ENCODE measurements at regions not wholly inside any gene's neighbourhood (a gene's known extent, or its start where the extent isn't known, plus 50 kb on each side); places are given as distances from the start of the nearest gene placed in this dataset.

- no peaks in the 10 kb centered on the region for H3K9me3 ChIP-seq
- H3K36me3 ChIP-seq = no peaks in the 10 kb centered on the region
- no peaks in the 10 kb centered on the region for H3K4me1 ChIP-seq (replicated peaks)
- no peaks in the 10 kb centered on the region for H3K27me3 ChIP-seq (replicated peaks; ENCODE audit: insufficient read depth)
- no peak overlapping the region for H3K27ac ChIP-seq
- H3K4me3 ChIP-seq = no peak overlapping the region
- DNase-seq (ENCODE audit: low spot score) = no peak
- 87% methylated on average over 4 of the region's 4 CpGs for WGBS
- TF ChIP-seq POLR2A (IDR thresholded peaks at IDR 0.05) (no peak), CTCF (IDR thresholded peaks at IDR 0.05) (no peak), POLR2AphosphoS5 (IDR thresholded peaks at IDR 0.05) (no peak)
- intact Hi-C loops (cut with DNase I) = no loop called here
Measured at GRCh38 chr14:97527993-97528392, 730.8 kb downstream of the VRK1 start.

GRCh38 chr14:97532052-97532451, 734.9 kb downstream of the VRK1 start:
- WGBS = 95% methylated on average over 1 of the region's 1 CpG
- H3K36me3 ChIP-seq = no peaks in the 10 kb centered on the region
- intact Hi-C loops (cut with DNase I) = no loop called here
- DNase-seq (ENCODE audit: low spot score) = no peak
- H3K4me1 ChIP-seq (replicated peaks) = no peaks in the 10 kb centered on the region
- no peak overlapping the region for H3K27ac ChIP-seq
- H3K4me3 ChIP-seq = no peak overlapping the region
- H3K9me3 ChIP-seq = no peaks in the 10 kb centered on the region
- TF ChIP-seq POLR2A (IDR thresholded peaks at IDR 0.05) = no peak
- no peak for TF ChIP-seq POLR2AphosphoS5 (IDR thresholded peaks at IDR 0.05)
- no peak for TF ChIP-seq CTCF (IDR thresholded peaks at IDR 0.05)
- H3K27me3 ChIP-seq (replicated peaks; ENCODE audit: insufficient read depth) = peaks cover 4% of the 10 kb centered on the region

GRCh38 chr14:97536421-97536820, 739.2 kb downstream of the VRK1 start:
- no peaks in the 10 kb centered on the region for H3K4me1 ChIP-seq (replicated peaks)
- WGBS = 36% methylated on average over 4 of the region's 4 CpGs
- H3K27ac ChIP-seq = no peak overlapping the region
- intact Hi-C loops (cut with DNase I) = no loop called here
- no peaks in the 10 kb centered on the region for H3K36me3 ChIP-seq
- no peak overlapping the region for H3K4me3 ChIP-seq
- H3K9me3 ChIP-seq = no peaks in the 10 kb centered on the region
- H3K27me3 ChIP-seq (replicated peaks; ENCODE audit: insufficient read depth) = peaks cover 4% of the 10 kb centered on the region
- no peak for DNase-seq (ENCODE audit: low spot score)
- TF ChIP-seq POLR2A (IDR thresholded peaks at IDR 0.05) (no peak), CTCF (IDR thresholded peaks at IDR 0.05) (no peak), POLR2AphosphoS5 (IDR thresholded peaks at IDR 0.05) (no peak)

GRCh38 chr14:97538749-97539410, 741.7 kb downstream of the VRK1 start:
- TF ChIP-seq CTCF (IDR thresholded peaks at IDR 0.05) (no peak), POLR2AphosphoS5 (IDR thresholded peaks at IDR 0.05) (no peak), POLR2A (IDR thresholded peaks at IDR 0.05) (no peak)
- H3K4me3 ChIP-seq = no peak overlapping the region
- no peak overlapping the region for H3K27ac ChIP-seq
- H3K4me1 ChIP-seq (replicated peaks) = no peaks in the 10 kb centered on the region
- 70% methylated on average over 10 of the region's 10 CpGs for WGBS
- H3K9me3 ChIP-seq = no peaks in the 10 kb centered on the region
- H3K36me3 ChIP-seq = no peaks in the 10 kb centered on the region
- intact Hi-C loops (cut with DNase I) = no loop called here
- peaks cover 4% of the 10 kb centered on the region for H3K27me3 ChIP-seq (replicated peaks; ENCODE audit: insufficient read depth)
- no peak for DNase-seq (ENCODE audit: low spot score)

GRCh38 chr14:97539411-97539795, 742.2 kb downstream of the VRK1 start:
- Histone ChIP-seq H3K27me3 (replicated peaks; ENCODE audit: insufficient read depth) (peaks cover 4% of the 10 kb centered on the region), H3K27ac (no peak overlapping the region), H3K4me3 (no peak overlapping the region), H3K9me3 (no peaks in the 10 kb centered on the region), H3K4me1 (replicated peaks) (no peaks in the 10 kb centered on the region), H3K36me3 (no peaks in the 10 kb centered on the region)
- DNase-seq (ENCODE audit: low spot score) = no peak
- no peak for TF ChIP-seq POLR2A (IDR thresholded peaks at IDR 0.05)
- TF ChIP-seq CTCF (IDR thresholded peaks at IDR 0.05) = no peak
- no peak for TF ChIP-seq POLR2AphosphoS5 (IDR thresholded peaks at IDR 0.05)
- whole genome bisulfite sequencing = 39% methylated on average over 5 of the region's 5 CpGs
- intact Hi-C loops (cut with DNase I) = no loop called here

Measured in prostate gland (tissue), 2 donors.